ENCODE measurements at regions not wholly inside any gene's neighbourhood (a gene's known extent, or its start where the extent isn't known, plus 50 kb on each side); places are given as distances from the start of the nearest gene placed in this dataset.

DNA sequence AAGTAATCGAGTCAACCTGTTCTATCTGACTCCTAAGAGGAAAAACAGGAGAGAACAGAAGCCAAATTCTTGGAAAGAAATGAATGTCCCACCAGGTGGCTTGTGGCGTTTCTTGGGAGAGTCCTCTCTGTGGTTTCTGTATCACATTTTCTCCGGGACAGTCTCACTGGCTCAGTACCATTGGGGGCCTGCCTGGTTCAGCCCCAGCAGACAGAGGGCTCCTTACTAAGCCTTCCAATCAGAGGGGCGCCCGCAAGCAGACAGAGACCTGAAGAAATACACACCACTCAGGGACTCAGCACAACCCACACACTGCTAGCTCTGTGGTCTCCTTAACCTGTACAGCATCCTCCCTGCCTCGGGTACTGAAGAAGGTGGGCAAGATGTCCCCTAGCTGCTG is 302.1 kb downstream of the TLE3 start:
- Histone ChIP-seq H3K27me3 (no peaks in the 10 kb centered on the region), H3K4me3 (no peak overlapping the region), H3K4me1 (peaks cover 0 to 28% (median 20%) of the 10 kb centered on the region in 4 donors), H3K36me3 (no peaks in the 10 kb centered on the region), H3K27ac (peak overlapping the region; percentile 43 to 77 (median 69)), H3K9me3 (peaks cover 0 to 5% (median 0%) of the 10 kb centered on the region in 4 donors)
- intact Hi-C loops (cut with DNase I): no loop called here
- TF ChIP-seq POLR2A (IDR thresholded peaks at IDR 0.05): no peak
- TF ChIP-seq POLR2AphosphoS5 (IDR thresholded peaks at IDR 0.05): no peak
- TF ChIP-seq EP300 (IDR thresholded peaks at IDR 0.05): no peak
- TF ChIP-seq, protein P1, sequence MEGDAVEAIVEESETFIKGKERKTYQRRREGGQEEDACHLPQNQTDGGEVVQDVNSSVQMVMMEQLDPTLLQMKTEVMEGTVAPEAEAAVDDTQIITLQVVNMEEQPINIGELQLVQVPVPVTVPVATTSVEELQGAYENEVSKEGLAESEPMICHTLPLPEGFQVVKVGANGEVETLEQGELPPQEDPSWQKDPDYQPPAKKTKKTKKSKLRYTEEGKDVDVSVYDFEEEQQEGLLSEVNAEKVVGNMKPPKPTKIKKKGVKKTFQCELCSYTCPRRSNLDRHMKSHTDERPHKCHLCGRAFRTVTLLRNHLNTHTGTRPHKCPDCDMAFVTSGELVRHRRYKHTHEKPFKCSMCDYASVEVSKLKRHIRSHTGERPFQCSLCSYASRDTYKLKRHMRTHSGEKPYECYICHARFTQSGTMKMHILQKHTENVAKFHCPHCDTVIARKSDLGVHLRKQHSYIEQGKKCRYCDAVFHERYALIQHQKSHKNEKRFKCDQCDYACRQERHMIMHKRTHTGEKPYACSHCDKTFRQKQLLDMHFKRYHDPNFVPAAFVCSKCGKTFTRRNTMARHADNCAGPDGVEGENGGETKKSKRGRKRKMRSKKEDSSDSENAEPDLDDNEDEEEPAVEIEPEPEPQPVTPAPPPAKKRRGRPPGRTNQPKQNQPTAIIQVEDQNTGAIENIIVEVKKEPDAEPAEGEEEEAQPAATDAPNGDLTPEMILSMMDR (IDR thresholded peaks at IDR 0.05): no peak
- 66 to 75% methylated on average over 6 of the region's 6 CpGs for WGBS, 2 donors
- no peak for DNase-seq

DNA sequence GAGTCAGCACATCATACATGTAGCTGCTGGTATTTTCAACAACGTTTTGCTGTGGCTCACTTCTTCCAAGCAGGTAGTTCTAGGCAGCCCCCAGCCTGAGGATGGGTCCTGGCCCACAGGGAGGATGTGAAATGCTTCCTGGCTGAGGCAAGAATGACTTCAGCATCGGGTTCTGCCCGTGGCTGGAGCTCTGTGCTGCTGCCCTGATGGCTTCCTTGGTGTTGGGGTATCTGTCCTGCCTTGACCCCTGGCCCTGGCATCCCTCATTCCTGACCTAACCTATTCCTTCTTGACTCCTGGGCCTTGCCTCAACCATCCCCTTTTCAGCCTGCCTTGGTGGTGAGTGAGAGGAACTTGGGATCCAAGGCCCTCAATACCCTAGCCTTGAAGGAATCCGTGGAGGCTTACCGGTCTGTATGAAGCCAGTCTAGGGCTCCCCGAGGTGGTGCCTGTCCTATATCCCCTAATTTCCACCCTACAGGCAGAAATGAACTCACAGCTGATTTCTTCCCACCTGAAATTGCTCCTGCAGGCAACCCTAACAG is 300.6 kb downstream of the TLE3 start:
- Histone ChIP-seq H3K4me1 (peaks cover 0 to 28% (median 20%) of the 10 kb centered on the region in 4 donors), H3K36me3 (no peaks in the 10 kb centered on the region), H3K9me3 (no peaks in the 10 kb centered on the region), H3K4me3 (no peak overlapping the region), H3K27ac (no peak overlapping the region), H3K27me3 (no peaks in the 10 kb centered on the region)
- no peak for DNase-seq
- WGBS, 2 donors: 57 to 70% methylated on average over 6 of the region's 6 CpGs
- intact Hi-C loops (cut with DNase I): no loop called here
- no peak for TF ChIP-seq POLR2A (IDR thresholded peaks at IDR 0.05)
- TF ChIP-seq, protein P1 (IDR thresholded peaks at IDR 0.05): no peak

DNA sequence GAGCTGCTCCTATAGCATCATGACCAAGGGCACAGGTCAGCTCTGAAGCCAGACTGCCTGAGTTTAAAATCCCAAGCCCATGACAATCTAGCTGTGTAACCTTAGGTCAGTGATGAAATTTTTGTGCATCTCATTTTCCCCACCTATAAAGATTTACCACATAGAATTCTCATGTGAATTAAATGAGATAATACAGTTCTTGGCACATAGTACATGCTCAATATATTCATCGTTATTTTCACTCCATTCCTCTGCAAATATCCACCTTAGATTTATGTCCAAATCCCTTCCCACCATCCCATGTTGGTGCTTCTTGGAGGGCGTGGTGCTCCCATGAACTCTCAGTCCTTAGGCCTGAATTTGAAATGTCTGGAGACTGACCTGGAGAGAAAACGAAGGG is 300.1 kb downstream of the TLE3 start:
- no peaks in the 10 kb centered on the region for H3K9me3 ChIP-seq
- H3K4me1 ChIP-seq: peaks cover 0 to 28% (median 20%) of the 10 kb centered on the region in 4 donors
- H3K27ac ChIP-seq: no peak overlapping the region
- intact Hi-C loops (cut with DNase I): no loop called here
- H3K36me3 ChIP-seq: no peaks in the 10 kb centered on the region
- 93 to 94% methylated on average over 3 of the region's 3 CpGs for WGBS, 2 donors
- no peak overlapping the region for H3K4me3 ChIP-seq
- no peaks in the 10 kb centered on the region for H3K27me3 ChIP-seq
- no peak for DNase-seq
- TF ChIP-seq POLR2A (IDR thresholded peaks at IDR 0.05): no peak
- TF ChIP-seq, protein P1 (IDR thresholded peaks at IDR 0.05): no peak
- TF ChIP-seq POLR2AphosphoS5 (IDR thresholded peaks at IDR 0.05): no peak
- no peak for TF ChIP-seq EP300 (IDR thresholded peaks at IDR 0.05)

DNA sequence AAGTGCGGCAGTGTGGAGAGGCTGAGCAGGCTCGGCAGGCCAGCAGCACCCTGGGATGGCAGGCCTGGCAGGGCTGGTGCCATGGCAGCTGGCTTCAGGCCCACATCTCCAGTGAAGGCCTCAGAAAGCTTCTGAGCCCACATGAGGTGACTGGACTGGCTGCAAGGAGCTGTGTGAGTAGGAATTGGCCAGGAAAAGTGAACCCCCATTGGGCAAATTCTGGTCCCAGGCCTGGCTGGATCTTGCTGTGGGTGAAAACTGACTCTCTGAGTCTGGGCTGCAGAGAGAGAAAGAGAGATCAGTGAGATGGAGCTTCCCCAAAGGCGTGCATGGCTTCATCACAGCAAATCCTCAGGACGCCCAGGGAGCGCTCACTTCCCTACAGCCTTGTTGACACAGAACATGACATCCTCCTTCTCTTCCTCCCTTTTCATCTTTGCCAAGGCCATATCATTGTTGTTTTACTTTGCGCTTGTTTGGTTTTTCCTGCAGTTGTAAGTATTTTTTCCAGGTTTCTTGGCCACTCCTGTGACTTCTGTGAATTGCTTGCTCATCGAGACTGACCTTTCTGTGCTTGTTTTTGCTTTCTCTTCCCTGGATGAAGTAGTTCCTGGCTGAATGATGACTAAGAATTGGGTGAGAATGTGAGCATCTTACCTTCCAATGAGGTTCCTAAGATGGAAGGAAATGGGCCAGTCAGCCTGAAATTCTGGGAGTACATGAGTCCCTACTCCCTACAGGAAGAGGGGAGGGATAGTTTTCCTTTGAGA is 299.1 kb downstream of the TLE3 start:
- H3K27ac ChIP-seq: no peak overlapping the region
- peak; percentile 48 for DNase-seq
- intact Hi-C loops (cut with DNase I): no loop called here
- no peaks in the 10 kb centered on the region for H3K27me3 ChIP-seq
- no peaks in the 10 kb centered on the region for H3K9me3 ChIP-seq
- no peak for TF ChIP-seq EP300 (IDR thresholded peaks at IDR 0.05)
- TF ChIP-seq POLR2A (IDR thresholded peaks at IDR 0.05): no peak
- TF ChIP-seq POLR2AphosphoS5 (IDR thresholded peaks at IDR 0.05): no peak
- TF ChIP-seq, protein P1 (IDR thresholded peaks at IDR 0.05): no peak
- no peaks in the 10 kb centered on the region for H3K36me3 ChIP-seq
- H3K4me1 ChIP-seq: peaks cover 0 to 25% (median 19%) of the 10 kb centered on the region in 4 donors
- no peak overlapping the region for H3K4me3 ChIP-seq
- WGBS, 2 donors: 89 to 90% methylated on average over 7 of the region's 7 CpGs

Data from sigmoid colon (tissue), 6 donors.